ENCODE measurements at regions not wholly inside any gene's neighbourhood (a gene's known extent, or its start where the extent isn't known, plus 50 kb on each side); places are given as distances from the start of the nearest gene placed in this dataset.
A peak's percentile ranks its signal among the peaks of the same experiment; 100 is the strongest.

GRCh38 chr2:19560785-19561184 is 202.4 kb upstream of the OSR1 start:
- POLR2A ChIA-PET = no interaction called here
- TF ChIP-seq SP1 (IDR thresholded peaks at IDR 0.05) = no peak
- no peak for TF ChIP-seq TARDBP (IDR thresholded peaks at IDR 0.05)
- no peak for TF ChIP-seq SUZ12 (IDR thresholded peaks at IDR 0.05)
- TF ChIP-seq HDGF (IDR thresholded peaks at IDR 0.05; ENCODE audit: borderline replicate concordance) = no peak
- no peak for TF ChIP-seq NFRKB (IDR thresholded peaks at IDR 0.05)
- no peak for TF ChIP-seq ARNT (IDR thresholded peaks at IDR 0.05)
- TF ChIP-seq BHLHE40 (IDR thresholded peaks at IDR 0.05; ENCODE audit: borderline replicate concordance) = no peak
- TF ChIP-seq FOXK2 (IDR thresholded peaks at IDR 0.05) = no peak
- TF ChIP-seq CTBP1 (IDR thresholded peaks at IDR 0.05; ENCODE audit: borderline replicate concordance) = no peak
- no peak for TF ChIP-seq ZNF384 (IDR thresholded peaks at IDR 0.05)
- TF ChIP-seq ELF4 (IDR thresholded peaks at IDR 0.05) = no peak
- TF ChIP-seq FOXM1 (IDR thresholded peaks at IDR 0.05; ENCODE audit: borderline replicate concordance) = no peak
- no peak for TF ChIP-seq LEF1 (IDR thresholded peaks at IDR 0.05; ENCODE audit: borderline replicate concordance)
- no peak for TF ChIP-seq FOXA1 (IDR thresholded peaks at IDR 0.05)
- DNase-seq (ENCODE audit: extremely low spot score) = no peak
- CTCF ChIA-PET = no interaction called here

- TF ChIP-seq FOXK2 (IDR thresholded peaks at IDR 0.05) = no peak
- TF ChIP-seq ARNT (IDR thresholded peaks at IDR 0.05) = no peak
- no peak for TF ChIP-seq L3MBTL2 (conservative IDR thresholded peaks at IDR 0.05)
- TF ChIP-seq FOXM1 (IDR thresholded peaks at IDR 0.05; ENCODE audit: borderline replicate concordance) = no peak
- ChIA-PET CTCF (no interaction called here), POLR2A (no interaction called here)
- no peak for DNase-seq (ENCODE audit: extremely low spot score)
Observed at GRCh38 chr2:19559596-19560240, 201.3 kb upstream of the OSR1 start.

- TF ChIP-seq ELF4 (IDR thresholded peaks at IDR 0.05) (no peak), LEF1 (IDR thresholded peaks at IDR 0.05; ENCODE audit: borderline replicate concordance) (no peak), PKNOX1 (IDR thresholded peaks at IDR 0.05) (peak; percentile 53)
- DNase-seq (ENCODE audit: extremely low spot score) = no peak
- POLR2A ChIA-PET = no interaction called here
- CTCF ChIA-PET = no interaction called here
Observed at GRCh38 chr2:19556648-19557047, 198.2 kb upstream of the OSR1 start.

- CTCF ChIA-PET = no interaction called here
- TF ChIP-seq L3MBTL2 (conservative IDR thresholded peaks at IDR 0.05) (no peak), TARDBP (IDR thresholded peaks at IDR 0.05) (no peak), BHLHE40 (IDR thresholded peaks at IDR 0.05; ENCODE audit: borderline replicate concordance) (no peak), FOXK2 (IDR thresholded peaks at IDR 0.05) (no peak), PKNOX1 (IDR thresholded peaks at IDR 0.05) (no peak), ELF4 (IDR thresholded peaks at IDR 0.05) (no peak), FOXA1 (IDR thresholded peaks at IDR 0.05) (no peak), ARNT (IDR thresholded peaks at IDR 0.05) (no peak), SP1 (IDR thresholded peaks at IDR 0.05) (no peak), SUZ12 (IDR thresholded peaks at IDR 0.05) (no peak), CTBP1 (IDR thresholded peaks at IDR 0.05; ENCODE audit: borderline replicate concordance) (no peak), HDGF (IDR thresholded peaks at IDR 0.05; ENCODE audit: borderline replicate concordance) (no peak)
- DNase-seq (ENCODE audit: extremely low spot score) = no peak
- POLR2A ChIA-PET = no interaction called here
Observed at GRCh38 chr2:19554520-19554919, 196.1 kb upstream of the OSR1 start.

GRCh38 chr2:19552270-19552669 is 193.8 kb upstream of the OSR1 start:
- POLR2A ChIA-PET = no interaction called here
- CTCF ChIA-PET = interaction anchor here (0.8 kb wide), 1 partner anchor 9 kb away, joined by 3 read pairs; no protein-coding TSS in a partner anchor
- TF ChIP-seq FOXA1 (IDR thresholded peaks at IDR 0.05) (no peak), CTBP1 (IDR thresholded peaks at IDR 0.05; ENCODE audit: borderline replicate concordance) (no peak), LEF1 (IDR thresholded peaks at IDR 0.05; ENCODE audit: borderline replicate concordance) (no peak), SUZ12 (IDR thresholded peaks at IDR 0.05) (no peak), FOXM1 (IDR thresholded peaks at IDR 0.05; ENCODE audit: borderline replicate concordance) (no peak), ELF4 (IDR thresholded peaks at IDR 0.05) (no peak), TARDBP (IDR thresholded peaks at IDR 0.05) (no peak), PKNOX1 (IDR thresholded peaks at IDR 0.05) (no peak), NFRKB (IDR thresholded peaks at IDR 0.05) (no peak), SP1 (IDR thresholded peaks at IDR 0.05) (no peak), L3MBTL2 (conservative IDR thresholded peaks at IDR 0.05) (no peak), ARNT (IDR thresholded peaks at IDR 0.05) (no peak), HDGF (IDR thresholded peaks at IDR 0.05; ENCODE audit: borderline replicate concordance) (no peak), FOXK2 (IDR thresholded peaks at IDR 0.05) (no peak), ZNF384 (IDR thresholded peaks at IDR 0.05) (no peak)
- no peak for DNase-seq (ENCODE audit: extremely low spot score)

GRCh38 chr2:19550750-19551149 is 192.3 kb upstream of the OSR1 start:
- no peak for TF ChIP-seq ZNF384 (IDR thresholded peaks at IDR 0.05)
- no peak for TF ChIP-seq FOXM1 (IDR thresholded peaks at IDR 0.05; ENCODE audit: borderline replicate concordance)
- TF ChIP-seq FOXA1 (IDR thresholded peaks at IDR 0.05) = no peak
- TF ChIP-seq SUZ12 (IDR thresholded peaks at IDR 0.05) = no peak
- TF ChIP-seq ARNT (IDR thresholded peaks at IDR 0.05) = no peak
- no peak for TF ChIP-seq FOXK2 (IDR thresholded peaks at IDR 0.05)
- no peak for TF ChIP-seq L3MBTL2 (conservative IDR thresholded peaks at IDR 0.05)
- no peak for TF ChIP-seq NFRKB (IDR thresholded peaks at IDR 0.05)
- TF ChIP-seq LEF1 (IDR thresholded peaks at IDR 0.05; ENCODE audit: borderline replicate concordance) = no peak
- no peak for TF ChIP-seq ELF4 (IDR thresholded peaks at IDR 0.05)
- no peak for TF ChIP-seq HDGF (IDR thresholded peaks at IDR 0.05; ENCODE audit: borderline replicate concordance)
- no peak for TF ChIP-seq TARDBP (IDR thresholded peaks at IDR 0.05)
- TF ChIP-seq PKNOX1 (IDR thresholded peaks at IDR 0.05) = no peak
- no peak for TF ChIP-seq BHLHE40 (IDR thresholded peaks at IDR 0.05; ENCODE audit: borderline replicate concordance)
- TF ChIP-seq SP1 (IDR thresholded peaks at IDR 0.05) = no peak
- TF ChIP-seq CTBP1 (IDR thresholded peaks at IDR 0.05; ENCODE audit: borderline replicate concordance) = no peak
- POLR2A ChIA-PET = no interaction called here
- CTCF ChIA-PET = no interaction called here
- no peak for DNase-seq (ENCODE audit: extremely low spot score)
